ENCODE measurements at regions not wholly inside any gene's neighbourhood (a gene's known extent, or its start where the extent isn't known, plus 50 kb on each side); places are given as distances from the start of the nearest gene placed in this dataset.

GRCh38 chr2:20533993-20534622, 87.2 kb downstream of the RHOB start:
- TF ChIP-seq CTCF (conservative IDR thresholded peaks at IDR 0.05; ENCODE audit: low read depth, low read length) (no peak), SMC3 (IDR thresholded peaks at IDR 0.05; ENCODE audit: low read depth, low read length) (no peak), USF2 (IDR thresholded peaks at IDR 0.05; ENCODE audit: low read depth, low read length) (no peak), POLR2A (IDR thresholded peaks at IDR 0.05; ENCODE audit: low read depth, low read length) (no peak), BHLHE40 (IDR thresholded peaks at IDR 0.05; ENCODE audit: low read depth, low read length) (no peak)
